ENCODE measurements at regions not wholly inside any gene's neighbourhood (a gene's known extent, or its start where the extent isn't known, plus 50 kb on each side); places are given as distances from the start of the nearest gene placed in this dataset.
"Not testable (repeated sequence)": the region's sequence is repeated elsewhere in the genome, so short reads cannot be mapped to it uniquely, and the experiment has no call there.

GRCh38 chr10:83539528-83540308, 599.6 kb upstream of the GHITM start:
- DNase-seq (ENCODE audit: low spot score) = peak; percentile 83
- H3K27me3 ChIP-seq = no peaks in the 10 kb centered on the region
- H3K36me3 ChIP-seq = no peaks in the 10 kb centered on the region
- H3K4me3 ChIP-seq = no peak overlapping the region
- H3K27ac ChIP-seq = peak overlapping the region; percentile 60 to 74
- TF ChIP-seq CTCF (IDR thresholded peaks at IDR 0.05) = no peak
- peaks cover 0 to 20% of the 10 kb centered on the region in 2 donors for H3K4me1 ChIP-seq
- no peaks in the 10 kb centered on the region for H3K9me3 ChIP-seq

- H3K9me3 ChIP-seq = no peaks in the 10 kb centered on the region
- H3K4me1 ChIP-seq = peaks cover 0 to 27% of the 10 kb centered on the region in 2 donors
- H3K27ac ChIP-seq = peak overlapping the region; percentile 60 to 74
- TF ChIP-seq CTCF (IDR thresholded peaks at IDR 0.05) = no peak
- H3K4me3 ChIP-seq = no peak overlapping the region
- DNase-seq (ENCODE audit: low spot score) = no peak
- no peaks in the 10 kb centered on the region for H3K27me3 ChIP-seq
- H3K36me3 ChIP-seq = no peaks in the 10 kb centered on the region
Measured at GRCh38 chr10:83541046-83541445, 598.3 kb upstream of the GHITM start.

- no peak for DNase-seq (ENCODE audit: low spot score)
- Histone ChIP-seq H3K36me3 (no peaks in the 10 kb centered on the region), H3K4me3 (no peak overlapping the region), H3K27me3 (no peaks in the 10 kb centered on the region), H3K4me1 (peaks cover 0 to 30% of the 10 kb centered on the region in 2 donors), H3K27ac (peak overlapping the region in 1 of 2 donors; percentile 46), H3K9me3 (no peaks in the 10 kb centered on the region)
- TF ChIP-seq CTCF (IDR thresholded peaks at IDR 0.05) = no peak
Measured at GRCh38 chr10:83542774-83543411, 596.4 kb upstream of the GHITM start.

GRCh38 chr10:83543691-83544462, 595.4 kb upstream of the GHITM start:
- peak overlapping the region in 1 of 2 donors; percentile 46 for H3K27ac ChIP-seq
- H3K4me3 ChIP-seq = no peak overlapping the region
- no peak for TF ChIP-seq CTCF (IDR thresholded peaks at IDR 0.05)
- no peaks in the 10 kb centered on the region for H3K9me3 ChIP-seq
- no peaks in the 10 kb centered on the region for H3K27me3 ChIP-seq
- no peak for DNase-seq (ENCODE audit: low spot score)
- H3K36me3 ChIP-seq = no peaks in the 10 kb centered on the region
- H3K4me1 ChIP-seq = peaks cover 0 to 30% of the 10 kb centered on the region in 2 donors

GRCh38 chr10:83545901-83546391, 593.4 kb upstream of the GHITM start:
- TF ChIP-seq CTCF (IDR thresholded peaks at IDR 0.05) = no peak
- Histone ChIP-seq H3K4me3 (no peak overlapping the region), H3K27me3 (no peaks in the 10 kb centered on the region), H3K9me3 (no peaks in the 10 kb centered on the region), H3K4me1 (peaks cover 0 to 15% of the 10 kb centered on the region in 2 donors), H3K36me3 (no peaks in the 10 kb centered on the region), H3K27ac (no peak overlapping the region)
- no peak for DNase-seq (ENCODE audit: low spot score)

- H3K4me1 ChIP-seq, H3K4me3 ChIP-seq, H3K27ac ChIP-seq: not testable (repeated sequence)
Measured at GRCh38 chr10:83551190-83551589, 588.1 kb upstream of the GHITM start.

More at GRCh38 chr10:83551190-83551589, 588.1 kb upstream of the GHITM start:
- not testable (repeated sequence) for H3K36me3 ChIP-seq; H3K9me3 ChIP-seq; H3K27me3 ChIP-seq; DNase-seq (ENCODE audit: low spot score)
